Suprapubic skin (tissue), 4 donors: ENCODE measurements at regions not wholly inside any gene's neighbourhood (a gene's known extent, or its start where the extent isn't known, plus 50 kb on each side); places are given as distances from the start of the nearest gene placed in this dataset.

ENCODE experiments used
- CTCF ChIP-seq, 2 donors: fragments of 200-600 bp in 1 of 2; fragments of 450-650 bp in 1 of 2; sonication (generic) in 1 of 2; IDR thresholded peaks; one replicate each; pipeline ENCODE4 v1.5.1; 2016 to 2019; ENCODE audit warnings: antibody characterized with exemption in 2 of 2, mild to moderate bottlenecking in 1 of 2, moderate library complexity in 1 of 2
- POLR2A ChIP-seq, 2 donors: fragments of 450-650 bp; IDR thresholded peaks; one replicate each; pipeline ENCODE4 v1.6.1; 2017; ENCODE audit warnings: antibody characterized with exemption in 2 of 2, mild to moderate bottlenecking in 2 of 2, moderate library complexity in 2 of 2
- POLR2AphosphoS5 ChIP-seq, 3 donors: sonication (generic); formaldehyde crosslinking; IDR thresholded peaks; one replicate each; pipeline ENCODE4 v1.6.1; 2017; ENCODE audit warnings: antibody characterized with exemption in 3 of 3

GRCh38 chr5:4196744-4197143 lies 601.1 kb downstream of the IRX1 start:
- no peak for TF ChIP-seq CTCF (IDR thresholded peaks at IDR 0.05)
- no peak for TF ChIP-seq POLR2A (IDR thresholded peaks at IDR 0.05)
- no peak for TF ChIP-seq POLR2AphosphoS5 (IDR thresholded peaks at IDR 0.05)
